TTC549 (cell line): ENCODE measurements at regions not wholly inside any gene's neighbourhood (a gene's known extent, or its start where the extent isn't known, plus 50 kb on each side); places are given as distances from the start of the nearest gene placed in this dataset.

Experiments
- FAIRE-seq: peaks from 2 replicates; lab custom pipeline; 2012; peaks lifted over from hg19 to GRCh38; lab: Jason Lieb, UNC

DNA sequence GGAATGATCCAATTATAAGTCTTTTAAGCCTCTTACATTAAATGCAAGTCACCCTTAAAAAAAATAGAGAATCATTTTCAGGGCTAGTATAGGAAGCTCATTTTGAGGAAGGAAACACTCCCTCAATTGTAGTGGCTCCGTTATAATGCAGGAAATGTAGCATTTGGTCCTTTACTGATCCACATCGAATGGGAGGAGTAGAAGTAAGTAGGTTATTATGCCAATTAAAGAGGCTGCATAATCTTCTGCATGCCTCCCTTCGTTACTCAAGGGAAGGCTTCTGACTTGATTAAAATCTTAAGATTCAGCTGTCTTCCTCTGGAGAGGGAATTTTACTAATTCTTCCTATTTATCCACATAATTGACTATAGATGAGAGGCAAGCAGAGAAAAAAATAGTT, 579.2 kb upstream of the COX7C start:
- FAIRE-seq: no peak

GRCh38 chr5:86039351-86039750, 578.4 kb upstream of the COX7C start:
- FAIRE-seq: no peak

DNA sequence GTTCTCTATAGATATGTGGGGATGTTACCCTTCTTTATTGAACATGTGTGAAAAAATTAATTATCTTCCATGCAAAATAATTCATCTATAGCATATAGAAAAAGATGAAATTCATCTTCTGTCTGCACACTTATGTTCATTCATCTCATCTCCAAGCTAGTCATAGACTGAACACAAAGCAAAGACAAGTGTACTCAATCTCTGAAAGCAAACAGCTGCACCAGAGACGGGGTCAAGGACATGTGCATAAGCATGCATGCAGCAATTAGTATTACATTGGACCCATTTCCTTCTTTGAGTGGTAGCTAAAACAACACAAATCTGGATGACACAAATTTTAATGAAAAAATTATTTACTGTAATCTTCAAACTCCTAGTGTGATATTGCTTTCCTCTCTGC, 547.0 kb upstream of the COX7C start:
- no peak for FAIRE-seq

DNA sequence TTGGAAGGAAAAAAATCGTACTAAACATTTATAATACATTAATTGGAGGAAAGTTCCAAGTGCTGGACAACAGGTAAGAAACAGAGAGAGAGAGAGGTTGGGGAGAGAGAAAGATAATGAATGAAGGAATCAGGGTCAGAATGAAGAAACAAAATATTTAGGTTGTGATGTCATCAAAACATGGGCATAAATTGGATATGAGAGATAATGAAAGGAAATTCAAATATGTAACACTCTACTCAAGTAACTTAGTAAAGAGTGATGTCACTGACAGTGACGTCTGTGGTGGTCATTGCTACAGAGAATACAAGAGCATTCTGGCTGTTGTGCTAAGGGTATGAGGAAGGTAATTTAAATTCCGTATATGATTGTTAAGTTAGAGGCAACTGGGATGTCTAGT, 543.4 kb upstream of the COX7C start:
- no peak for FAIRE-seq

GRCh38 chr5:86075139-86075538, 542.6 kb upstream of the COX7C start:
- FAIRE-seq: no peak

DNA sequence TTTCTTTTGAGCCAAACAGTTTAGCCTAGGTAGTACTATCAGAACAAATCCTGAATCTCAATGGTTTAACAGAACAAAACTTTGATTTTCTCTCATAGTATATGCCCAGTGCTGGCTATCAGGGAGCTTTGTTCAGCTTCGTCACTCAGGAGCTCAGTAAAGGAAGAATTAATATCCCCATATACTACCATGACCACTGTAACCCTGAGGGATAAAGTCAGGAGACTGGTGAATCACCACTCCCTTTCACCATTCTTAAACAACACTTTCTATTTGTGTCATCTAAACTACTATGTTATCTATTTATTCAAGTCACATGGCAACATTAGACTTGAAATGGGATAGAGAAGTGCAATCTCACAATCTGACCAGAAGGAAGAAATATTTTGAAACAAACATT, 522.6 kb upstream of the COX7C start:
- FAIRE-seq: no peak

DNA sequence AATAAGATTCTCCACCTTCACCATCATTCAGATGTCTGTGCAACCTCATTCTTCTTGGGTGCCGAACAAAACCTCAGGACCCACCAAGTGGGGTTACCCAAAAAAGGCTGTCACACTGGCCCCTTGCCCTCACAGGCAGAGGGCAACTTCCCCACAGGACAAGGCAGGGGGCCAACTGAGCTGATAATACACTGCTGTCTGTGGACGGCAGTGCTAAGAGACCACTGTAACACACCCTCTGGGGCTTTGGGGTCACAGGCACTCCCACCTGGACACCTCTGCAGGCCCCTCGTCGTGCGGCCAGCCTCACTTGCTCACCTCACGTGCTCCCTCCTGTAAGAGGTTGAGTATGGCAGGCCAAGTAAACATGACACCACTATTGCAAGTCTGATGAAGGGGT, 515.8 kb upstream of the COX7C start:
- no peak for FAIRE-seq

DNA sequence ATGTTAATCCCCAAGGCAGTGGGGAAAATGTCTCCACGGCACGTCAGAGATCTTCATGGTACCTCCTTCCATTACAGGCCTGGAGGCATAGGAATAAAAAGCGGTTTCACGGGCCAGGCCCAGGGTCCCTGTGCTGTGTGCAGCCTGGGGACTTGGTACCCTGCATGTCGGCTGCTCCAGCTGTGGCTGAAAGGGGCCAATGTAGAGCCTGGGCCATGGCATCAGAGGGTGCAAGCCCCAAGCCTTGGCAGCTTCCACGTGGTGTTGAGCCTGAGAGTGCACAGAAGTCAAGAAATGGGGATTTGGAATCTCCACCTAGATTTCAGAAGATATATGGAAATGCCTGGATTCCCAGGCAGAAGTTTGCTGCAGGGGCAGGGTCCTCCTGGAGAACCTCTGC, 508.9 kb upstream of the COX7C start:
- no peak for FAIRE-seq

DNA sequence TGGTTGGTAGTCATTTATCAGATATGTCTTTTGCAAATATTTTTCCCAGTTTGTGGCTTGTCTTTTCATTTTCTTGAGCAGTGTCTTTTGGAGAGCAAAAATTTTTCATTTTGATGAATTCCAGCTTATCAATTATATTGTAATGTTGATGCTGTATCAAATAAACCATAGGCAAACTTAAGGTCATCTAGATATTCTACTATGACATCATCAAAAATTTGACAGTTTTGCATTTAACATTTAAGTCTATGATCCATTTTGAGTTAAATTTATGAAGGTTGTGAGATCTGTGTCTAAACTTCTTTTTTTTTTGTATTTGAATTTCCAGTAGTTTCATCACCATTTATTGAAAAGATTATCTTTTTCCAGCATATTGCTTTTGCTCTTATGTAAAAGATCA, 505.5 kb upstream of the COX7C start:
- FAIRE-seq: no peak

- FAIRE-seq: no peak
Measured at GRCh38 chr5:86115164-86115563, 502.6 kb upstream of the COX7C start.

DNA sequence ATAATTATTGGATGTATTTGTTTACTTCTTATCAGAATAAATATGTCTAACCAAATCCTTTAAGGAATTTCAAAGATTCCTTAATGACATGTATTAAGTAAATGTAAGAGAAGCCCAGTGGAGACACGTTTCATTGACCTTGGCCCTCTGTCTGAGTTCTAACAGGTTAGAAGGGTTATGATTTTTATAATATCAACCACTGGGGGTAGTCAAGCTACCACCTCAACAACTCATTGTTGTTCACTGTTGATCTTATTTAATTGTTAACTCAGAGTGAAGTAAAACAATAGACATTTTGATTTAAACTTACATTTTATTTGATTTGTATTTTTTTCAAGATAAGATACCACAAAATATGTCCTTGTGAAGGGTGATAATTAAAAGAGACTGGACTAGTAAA, 499.2 kb upstream of the COX7C start:
- no peak for FAIRE-seq

- no peak for FAIRE-seq
Measured at GRCh38 chr5:86124333-86124732, 493.4 kb upstream of the COX7C start.

DNA sequence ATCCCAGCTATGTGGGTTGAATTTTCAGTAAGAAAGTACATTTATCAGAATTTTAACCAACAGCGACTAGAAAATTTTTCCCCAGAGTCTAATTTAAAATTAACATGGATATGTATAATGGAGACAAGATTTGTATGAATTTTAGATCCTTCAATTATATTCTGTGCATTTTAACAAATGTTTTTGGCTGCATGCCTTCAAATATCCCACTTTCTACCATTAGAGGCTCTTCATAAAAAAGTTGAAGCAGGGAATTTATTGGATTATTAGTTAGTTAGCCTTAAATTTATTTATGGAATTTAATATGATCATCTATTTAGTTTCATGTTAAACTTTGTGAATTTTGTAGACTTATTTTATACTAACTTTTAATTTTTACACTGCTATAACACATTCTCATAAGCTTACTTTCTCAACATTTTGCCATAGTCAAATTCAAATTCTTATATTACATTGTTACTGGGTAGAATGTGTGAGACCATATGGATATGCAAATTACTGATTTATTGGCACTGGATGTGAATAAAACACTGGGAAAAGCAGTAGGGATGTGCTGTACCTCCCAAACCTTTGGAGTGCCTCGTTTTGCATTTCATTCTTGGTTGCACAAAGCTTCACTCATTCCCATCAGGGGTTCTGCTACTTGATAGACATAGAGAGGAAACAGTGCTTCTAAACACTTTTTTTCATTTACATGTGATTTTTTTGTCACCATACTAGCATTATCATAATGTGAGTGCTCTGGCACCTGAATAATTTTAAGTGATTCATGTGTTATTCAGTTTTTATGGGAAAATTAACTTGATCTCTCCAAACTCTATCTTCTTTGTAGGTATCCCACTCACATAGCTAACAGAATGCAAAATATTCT, 491.8 kb upstream of the COX7C start:
- FAIRE-seq: no peak

DNA sequence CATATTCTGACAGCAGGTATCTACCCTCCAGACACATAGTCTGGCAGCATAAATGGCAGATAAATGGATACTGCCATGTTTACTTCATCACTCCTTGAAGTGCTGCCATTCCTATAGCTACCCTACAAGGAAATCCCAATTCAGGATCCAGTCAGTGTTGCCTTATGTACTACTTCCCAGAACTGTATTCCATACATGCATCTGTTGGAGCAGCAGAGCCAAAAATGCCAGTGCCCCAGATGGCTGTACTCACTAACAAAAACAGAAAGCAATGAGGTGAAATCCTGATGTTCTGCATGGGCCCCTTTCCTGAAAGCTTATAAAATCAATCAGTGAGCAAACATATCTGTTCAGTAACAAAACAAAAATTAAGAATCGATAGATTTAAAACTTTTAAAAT, 490.0 kb upstream of the COX7C start:
- no peak for FAIRE-seq

GRCh38 chr5:86129009-86129408, 488.7 kb upstream of the COX7C start:
- FAIRE-seq: no peak

GRCh38 chr5:86137297-86137696, 480.4 kb upstream of the COX7C start:
- no peak for FAIRE-seq

GRCh38 chr5:86143837-86144236, 473.9 kb upstream of the COX7C start:
- FAIRE-seq: no peak

DNA sequence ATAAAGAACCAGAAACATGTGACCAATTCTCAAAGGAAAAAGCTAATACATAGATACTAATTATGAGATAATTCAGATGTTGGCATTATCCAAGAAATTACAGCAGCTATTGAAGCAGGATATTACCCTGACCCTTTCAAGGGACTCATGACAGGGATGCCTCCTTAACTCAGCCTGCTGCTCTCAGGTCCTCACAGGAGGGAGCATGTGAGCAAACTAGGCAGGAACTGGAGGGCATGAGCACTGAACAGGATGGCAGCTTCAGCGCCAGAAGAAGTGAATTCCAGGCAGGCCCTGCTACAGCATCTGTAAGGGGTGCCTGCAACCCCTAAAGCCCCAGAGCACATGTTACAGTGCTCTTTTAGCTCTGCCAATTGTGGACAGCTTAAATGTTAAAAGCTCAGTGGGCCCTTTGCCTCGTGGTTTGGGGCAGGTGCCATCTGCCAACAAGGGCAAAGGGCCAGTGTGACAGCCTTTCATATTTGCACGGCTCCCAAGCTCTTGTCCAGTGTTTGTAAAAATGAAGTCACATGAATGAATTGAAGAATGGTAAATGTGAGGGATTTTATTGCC, 464.7 kb upstream of the COX7C start:
- no peak for FAIRE-seq

GRCh38 chr5:86155796-86156195, 461.9 kb upstream of the COX7C start:
- no peak for FAIRE-seq

DNA sequence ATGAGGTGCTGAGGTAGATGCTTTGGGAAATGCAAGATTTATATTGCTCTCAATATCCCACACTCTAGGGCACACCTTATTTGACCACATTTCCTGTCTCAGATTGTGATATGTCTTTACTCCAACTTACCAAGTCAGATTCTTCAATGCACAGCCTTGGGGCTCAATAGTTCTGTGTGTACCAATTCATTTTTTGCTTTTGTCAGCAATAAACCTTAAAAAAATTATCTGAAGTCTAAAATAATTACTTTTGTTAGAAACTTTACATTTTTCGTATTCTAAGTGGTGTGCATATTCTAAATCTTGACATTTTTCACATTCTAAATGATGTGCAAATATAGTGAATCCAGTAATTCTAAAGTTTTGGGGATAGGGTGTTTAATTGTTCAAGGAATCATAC, 447.5 kb upstream of the COX7C start:
- FAIRE-seq: no peak

GRCh38 chr5:86175224-86175623, 442.5 kb upstream of the COX7C start:
- FAIRE-seq: no peak

- FAIRE-seq: no peak
Measured at GRCh38 chr5:86199287-86199686, 418.5 kb upstream of the COX7C start.

- no peak for FAIRE-seq
Measured at GRCh38 chr5:86228147-86228546, 389.6 kb upstream of the COX7C start.

DNA sequence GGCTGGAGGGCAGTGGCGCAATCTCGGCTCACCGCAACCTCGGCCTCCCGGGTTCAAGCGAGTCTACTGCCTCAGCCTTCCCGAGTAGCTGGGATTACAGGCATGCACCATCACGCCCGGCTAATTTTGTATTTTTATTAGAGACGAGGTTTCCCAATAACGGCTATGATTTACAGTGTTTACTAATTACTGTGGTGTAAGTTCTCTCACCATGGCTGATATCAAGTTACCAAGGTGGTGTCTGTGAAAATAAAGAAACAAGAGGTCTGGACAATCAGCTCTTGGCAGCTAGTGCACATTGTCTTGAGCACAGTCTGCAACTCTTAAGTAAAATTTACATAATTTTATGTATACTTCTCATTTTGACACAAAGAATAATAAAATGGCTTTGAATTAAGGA, 385.5 kb upstream of the COX7C start:
- no peak for FAIRE-seq
